HCT116 (cell line): ENCODE measurements at regions not wholly inside any gene's neighbourhood (a gene's known extent, or its start where the extent isn't known, plus 50 kb on each side); places are given as distances from the start of the nearest gene placed in this dataset.

Experiments
- ATAC-seq: fragments of 200-7000 bp; cut with Tn5 transposase; 2 replicates; pipeline ENCODE4 v1.9.1; 2020; ENCODE audit warnings: mild to moderate bottlenecking, moderate library complexity
- BruUV-seq: library from RNA; stranded (reverse); fragments of 400-500 nt; replicated peaks from 2 replicates; lab custom pipeline; 2021; lab: Mats Ljungman, UMichigan
- CTCF ChIA-PET: fragments of 300-600 bp; sonication (Branson Sonifier 250); formaldehyde crosslinking; loops from one replicate; lab custom pipeline; 2021; ENCODE audit warnings: antibody characterized with exemption; lab: Charles Lee
- POLR2A ChIA-PET: fragments of 300-600, 350-600 bp; sonication (Branson Sonifier 250); formaldehyde crosslinking; loops from one replicate; lab custom pipeline; 2021; ENCODE audit warnings: antibody characterized with exemption; lab: Charles Lee
- RAD21 ChIA-PET, 2 experiments: fragments of 300-600 bp; sonication (Branson Sonifier 250); formaldehyde crosslinking; loops; one replicate each; lab custom pipeline; 2023; ENCODE audit warnings: low total read pairs in 2 of 2; ENCODE audit not compliant: uncharacterized antibody in 2 of 2, unreplicated experiment in 2 of 2, low non-redundant PET in 1 of 2; lab: Charles Lee
- DNase-seq: peaks from one replicate; pipeline ENCODE4 v3.0.0-alpha.2; 2010; ENCODE audit warnings: low read depth, low spot score
- H2AFZ ChIP-seq: fragments of 200-600 bp; shearing (Covaris generic), sonication (generic); 2 replicates; pipeline ENCODE4 v1.6.1; 2017; ENCODE audit warnings: low read depth, mixed run types, mixed read lengths, antibody characterized with exemption, low read length; ENCODE audit not compliant: poor library complexity, severe bottlenecking
- H3K27ac ChIP-seq: 2 replicates; pipeline ENCODE4 v1.5.1; 2012; ENCODE audit warnings: low read depth, low read length
- H3K27me3 ChIP-seq: fragments of 200-600 bp; sonication (generic); 2 replicates; pipeline ENCODE4 v1.6.1; 2016; ENCODE audit warnings: mixed run types, low read length, mixed read lengths; ENCODE audit not compliant: insufficient read depth
- H3K36me3 ChIP-seq, 2 experiments: fragments of 200-500 bp in 1 of 2; fragments of 200-600 bp in 1 of 2; sonication (Bioruptor generic) in 1 of 2; sonication (generic) in 1 of 2; 2 replicates each; pipeline versions ENCODE4 v1.5.1 to v1.6.1; 2014 to 2016; ENCODE audit warnings: low read length in 2 of 2, inconsistent platforms in 1 of 2, mixed read lengths in 1 of 2, mixed run types in 1 of 2; ENCODE audit not compliant: insufficient read depth in 2 of 2, control insufficient read depth in 1 of 2
- H3K4me1 ChIP-seq, 2 experiments: fragments of 200-600 bp in 1 of 2; sonication (generic) in 1 of 2; 2 replicates each; pipeline versions ENCODE4 v1.5.1 to v1.6.1; 2012 to 2017; ENCODE audit warnings: low read length in 2 of 2, inconsistent platforms in 1 of 2, mild to moderate bottlenecking in 1 of 2, mixed read lengths in 1 of 2, mixed run types in 1 of 2, moderate library complexity in 1 of 2; ENCODE audit not compliant: insufficient read depth in 2 of 2, control insufficient read depth in 1 of 2
- H3K4me2 ChIP-seq: fragments of 200-600 bp; sonication (generic); 2 replicates; pipeline ENCODE4 v1.6.1; 2017; ENCODE audit warnings: mixed run types, low read length, mixed read lengths
- H3K4me3 ChIP-seq, 2 experiments: fragments of 200-600 bp in 1 of 2; sonication (generic) in 1 of 2; replicated peaks in 1 of 2; 2 replicates each; pipeline ENCODE4 v1.5.1; 2011 to 2016; ENCODE audit warnings: low read length in 2 of 2, control low read depth in 1 of 2, low read depth in 1 of 2, mild to moderate bottlenecking in 1 of 2, mixed read lengths in 1 of 2, mixed run types in 1 of 2
- H3K79me2 ChIP-seq: fragments of 200-600 bp; sonication (generic); 2 replicates; pipeline ENCODE4 v1.6.1; 2017; ENCODE audit warnings: mild to moderate bottlenecking, mixed run types, low read length, moderate library complexity, mixed read lengths; ENCODE audit not compliant: insufficient read depth
- H3K9ac ChIP-seq: fragments of 200-600 bp; sonication (generic); 2 replicates; pipeline ENCODE4 v1.6.1; 2016; ENCODE audit warnings: low read length, mixed read lengths
- H3K9me2 ChIP-seq: fragments of 200-600 bp; sonication (generic), shearing (Covaris generic); 2 replicates; pipeline ENCODE4 v1.6.1; 2017; ENCODE audit warnings: mixed run types, mild to moderate bottlenecking, moderate library complexity; ENCODE audit not compliant: insufficient read depth
- H3K9me3 ChIP-seq, 2 experiments: fragments of 200-500 bp in 1 of 2; fragments of 200-600 bp in 1 of 2; sonication (Bioruptor generic) in 1 of 2; sonication (generic) in 1 of 2; 2 replicates each; pipeline ENCODE4 v1.6.1; 2014 to 2017; ENCODE audit warnings: low read length in 2 of 2, mixed read lengths in 2 of 2, inconsistent platforms in 1 of 2, low read depth in 1 of 2, mild to moderate bottlenecking in 1 of 2, mixed run types in 1 of 2, moderate library complexity in 1 of 2; ENCODE audit not compliant: control insufficient read depth in 1 of 2, insufficient read depth in 1 of 2
- H4K20me1 ChIP-seq: fragments of 200-600 bp; sonication (generic), shearing (Covaris generic); 2 replicates; pipeline ENCODE4 v1.6.1; 2017; ENCODE audit warnings: mixed run types, mild to moderate bottlenecking, moderate library complexity; ENCODE audit not compliant: insufficient read depth
- CEBPB ChIP-seq: IDR thresholded peaks from 2 replicates; pipeline ENCODE4 v1.6.1; 2012; ENCODE audit warnings: low read depth
- CTCF ChIP-seq, 3 experiments: fragments of 200-600 bp in 1 of 3; sonication (generic) in 1 of 3; IDR thresholded peaks in 2 of 3; conservative IDR thresholded peaks in 1 of 3; 2 replicates each; pipeline ENCODE4 v1.5.1; 2012 to 2017; ENCODE audit warnings: low read depth in 2 of 3, low read length in 2 of 3, antibody characterized with exemption in 1 of 3, borderline replicate concordance in 1 of 3, control low read depth in 1 of 3, mild to moderate bottlenecking in 1 of 3, mixed read lengths in 1 of 3, mixed run types in 1 of 3, moderate library complexity in 1 of 3; ENCODE audit not compliant: insufficient read depth in 1 of 3
- EGR1 ChIP-seq: IDR thresholded peaks from 2 replicates; pipeline ENCODE4 v1.6.1; 2012; ENCODE audit warnings: low read depth
- ELF1 ChIP-seq: IDR thresholded peaks from 2 replicates; pipeline ENCODE4 v1.6.1; 2012; ENCODE audit warnings: low read depth, borderline replicate concordance
- EZH2 ChIP-seq: fragments of 200-600 bp; sonication (generic); IDR thresholded peaks from 2 replicates; pipeline ENCODE4 v1.6.1; 2017; ENCODE audit warnings: antibody characterized with exemption, mixed run types
- EZH2phosphoT487 ChIP-seq: fragments of 200-600 bp; IDR thresholded peaks from 2 replicates; pipeline ENCODE4 v1.6.1; 2018; ENCODE audit warnings: antibody characterized with exemption, borderline replicate concordance
- FOSL1 ChIP-seq: IDR thresholded peaks from 2 replicates; pipeline ENCODE4 v1.6.1; 2012; ENCODE audit warnings: low read depth
- POLR2A ChIP-seq: IDR thresholded peaks from 2 replicates; pipeline ENCODE4 v1.7.0; 2011; ENCODE audit warnings: borderline replicate concordance; ENCODE audit not compliant: insufficient read depth, insufficient read length; ENCODE audit errors: extremely low read depth
- POLR2AphosphoS5 ChIP-seq: IDR thresholded peaks from 2 replicates; pipeline ENCODE4 v1.6.1; 2011; ENCODE audit warnings: mild to moderate bottlenecking, low read depth, low read length, moderate library complexity
- SIN3A ChIP-seq: IDR thresholded peaks from 2 replicates; pipeline ENCODE4 v1.6.1; 2012; ENCODE audit warnings: low read depth
- SP1 ChIP-seq: IDR thresholded peaks from 2 replicates; pipeline ENCODE4 v1.6.1; 2012; ENCODE audit warnings: low read depth
- SRF ChIP-seq: IDR thresholded peaks from 2 replicates; pipeline ENCODE4 v1.6.1; 2012; ENCODE audit warnings: low read depth
- TCF7L2 ChIP-seq: IDR thresholded peaks from 2 replicates; pipeline ENCODE4 v1.7.0; 2011; ENCODE audit warnings: borderline replicate concordance, inconsistent platforms; ENCODE audit not compliant: insufficient read depth, insufficient read length; ENCODE audit errors: extremely low read depth
- YY1 ChIP-seq: IDR thresholded peaks from 2 replicates; pipeline ENCODE4 v1.6.1; 2011; ENCODE audit warnings: low read length, low read depth, moderate library complexity, mild to moderate bottlenecking; ENCODE audit not compliant: insufficient replicate concordance; ENCODE audit errors: extremely low read depth
- ZFX ChIP-seq: fragments of 450-650 bp; IDR thresholded peaks from 2 replicates; pipeline ENCODE4 v1.6.1; 2017
- intact Hi-C: fragments of 100-400 bp; cut with micrococcal nuclease; formaldehyde crosslinking; loops from 2 replicates; pipeline ENCODE4 v1.10.0; 2022

- Histone ChIP-seq H3K9me3 (no peaks in the 10 kb centered on the region), H3K36me3 (no peaks in the 10 kb centered on the region), H3K9ac (no peak overlapping the region), H3K27me3 (no peaks in the 10 kb centered on the region), H3K79me2 (no peaks in the 10 kb centered on the region), H3K4me1 (peaks cover 0 to 31% of the 10 kb centered on the region in 2 experiments; a peak in 2 of 4 replicates), H3K4me3 (no peak overlapping the region), H3K27ac (no peak overlapping the region), H3K9me2 (no peaks in the 10 kb centered on the region), H4K20me1 (no peaks in the 10 kb centered on the region), H2AFZ (no peak overlapping the region), H3K4me2 (no peak overlapping the region)
- TF ChIP-seq EZH2 (no peak), CEBPB (no peak), SP1 (no peak), TCF7L2 (no peak), EGR1 (no peak), SIN3A (no peak), ZFX (no peak), FOSL1 (no peak), POLR2A (no peak), CTCF (IDR thresholded peaks at IDR 0.05 in 2 of 3, conservative IDR thresholded peaks at IDR 0.05 in 1 of 3; ENCODE audit: borderline replicate concordance in 1 of 3, insufficient read depth in 1 of 3, low read depth in 2 of 3, low read length in 2 of 3) (no peak), YY1 (no peak), EZH2phosphoT487 (no peak), ELF1 (no peak), POLR2AphosphoS5 (no peak), SRF (no peak)
- ATAC-seq = no peak
- intact Hi-C loops = no loop called here
- RAD21 ChIA-PET = no interaction called here
- POLR2A ChIA-PET = no interaction called here
- no TSS peak for BruUV-seq
- CTCF ChIA-PET = no interaction called here
- no peak for DNase-seq
Measured at GRCh38 chr6:134851548-134851947, 98.4 kb downstream of the ALDH8A1 start.
